ENCODE measurements at regions not wholly inside any gene's neighbourhood (a gene's known extent, or its start where the extent isn't known, plus 50 kb on each side); places are given as distances from the start of the nearest gene placed in this dataset.

GRCh38 chr5:167634432-167634831, 657.0 kb upstream of the WWC1 start:
- no peak for DNase-seq (ENCODE audit: low read depth in 2 of 2)

- DNase-seq (ENCODE audit: low read depth in 2 of 2), result no peak
Measured at GRCh38 chr5:167638816-167639215, 652.6 kb upstream of the WWC1 start.

DNA sequence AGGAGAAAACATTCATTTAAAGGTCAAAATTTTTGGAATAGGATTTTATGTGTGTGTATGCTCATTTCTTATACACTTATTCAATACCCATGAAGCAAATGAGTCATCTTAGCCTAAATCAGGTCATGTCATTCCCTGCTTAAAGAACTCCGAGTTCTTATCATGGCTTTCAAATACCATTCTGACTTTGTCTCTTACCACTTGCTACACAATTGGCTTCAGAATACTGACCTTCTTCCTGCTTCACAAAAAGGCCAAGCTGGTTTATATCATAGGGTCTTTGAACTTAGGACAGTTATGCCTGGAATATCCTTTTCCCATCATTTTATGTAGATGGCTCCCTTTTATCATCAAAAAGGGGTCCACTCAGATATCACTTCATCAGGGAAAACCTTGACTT, 652.2 kb upstream of the WWC1 start:
- no peak for DNase-seq (ENCODE audit: low read depth in 2 of 2)

GRCh38 chr5:167639766-167640165, 651.7 kb upstream of the WWC1 start:
- no peak for DNase-seq (ENCODE audit: low read depth in 2 of 2)

DNA sequence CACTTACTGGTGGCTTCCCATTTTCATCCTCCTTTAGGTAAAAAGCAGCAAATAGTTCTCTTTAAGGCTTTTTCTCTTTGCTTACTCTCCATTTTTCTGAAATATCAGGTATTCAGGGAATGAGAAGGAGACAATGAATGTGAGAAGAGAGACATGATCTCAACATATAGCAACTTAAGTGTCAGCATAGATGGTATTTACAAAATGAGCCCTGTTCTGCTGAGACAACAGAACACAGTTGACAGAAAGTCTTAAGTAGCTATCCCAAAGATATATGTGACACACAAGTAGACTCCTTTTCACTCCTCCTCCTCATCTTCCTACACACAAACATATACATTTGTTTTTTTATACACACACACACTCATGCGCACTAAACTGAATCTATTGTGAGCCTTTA, 649.3 kb upstream of the WWC1 start:
- no peak for DNase-seq (ENCODE audit: low read depth in 2 of 2)

- no peak for DNase-seq (ENCODE audit: low read depth in 2 of 2)
Measured at GRCh38 chr5:167642779-167643517, 648.5 kb upstream of the WWC1 start.

- no peak for DNase-seq (ENCODE audit: low read depth in 2 of 2)
Measured at GRCh38 chr5:167643631-167644280, 647.7 kb upstream of the WWC1 start.

- DNase-seq (ENCODE audit: low read depth in 2 of 2), result no peak
Measured at GRCh38 chr5:167644619-167645018, 646.8 kb upstream of the WWC1 start.

DNA sequence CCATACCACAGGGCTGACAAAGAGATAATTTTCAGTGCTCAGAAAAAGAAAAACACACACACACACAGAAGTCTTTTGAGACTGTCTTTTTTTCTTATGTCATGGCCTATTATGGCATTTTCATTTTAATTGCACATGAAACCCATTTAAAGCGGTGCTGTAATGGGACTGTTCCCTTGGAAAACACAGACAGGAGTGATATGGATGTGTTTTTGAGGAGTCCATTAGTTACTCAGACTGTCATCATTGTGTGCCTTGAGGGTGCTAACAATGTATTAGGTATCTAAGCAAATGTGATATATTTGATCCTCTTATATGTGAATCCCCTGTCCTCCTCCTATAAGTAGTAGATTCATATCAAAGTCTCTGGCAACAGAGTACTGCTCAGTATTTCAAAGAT, 642.0 kb upstream of the WWC1 start:
- DNase-seq (ENCODE audit: low read depth in 2 of 2), result no peak

DNA sequence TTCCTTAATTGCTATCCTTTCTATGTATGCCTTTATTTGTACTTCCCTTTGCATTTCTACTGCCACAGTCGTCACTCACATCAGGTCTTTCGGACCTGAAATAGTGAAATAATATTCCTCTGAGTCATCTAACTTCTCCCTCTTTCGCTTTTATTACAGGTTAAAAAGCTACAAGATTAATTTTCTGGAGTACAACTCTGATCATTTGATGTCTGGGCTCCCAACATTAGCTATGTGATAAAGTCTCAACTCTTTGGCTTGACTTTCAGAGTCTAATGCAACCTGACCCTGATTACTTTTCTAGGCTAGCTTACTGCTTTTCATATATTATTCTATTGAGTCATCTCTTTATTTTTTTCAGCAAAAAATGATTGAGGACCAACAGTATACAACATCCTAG, 638.8 kb upstream of the WWC1 start:
- DNase-seq (ENCODE audit: low read depth in 2 of 2), result no peak

- DNase-seq (ENCODE audit: low read depth in 2 of 2), result no peak
Measured at GRCh38 chr5:167653645-167654106, 637.8 kb upstream of the WWC1 start.

GRCh38 chr5:167657016-167657415, 634.4 kb upstream of the WWC1 start:
- no peak for DNase-seq (ENCODE audit: low read depth in 2 of 2)

- no peak for DNase-seq (ENCODE audit: low read depth in 2 of 2)
Measured at GRCh38 chr5:167658889-167659288, 632.6 kb upstream of the WWC1 start.

GRCh38 chr5:167661605-167662004, 629.8 kb upstream of the WWC1 start:
- no peak for DNase-seq (ENCODE audit: low read depth in 2 of 2)

DNA sequence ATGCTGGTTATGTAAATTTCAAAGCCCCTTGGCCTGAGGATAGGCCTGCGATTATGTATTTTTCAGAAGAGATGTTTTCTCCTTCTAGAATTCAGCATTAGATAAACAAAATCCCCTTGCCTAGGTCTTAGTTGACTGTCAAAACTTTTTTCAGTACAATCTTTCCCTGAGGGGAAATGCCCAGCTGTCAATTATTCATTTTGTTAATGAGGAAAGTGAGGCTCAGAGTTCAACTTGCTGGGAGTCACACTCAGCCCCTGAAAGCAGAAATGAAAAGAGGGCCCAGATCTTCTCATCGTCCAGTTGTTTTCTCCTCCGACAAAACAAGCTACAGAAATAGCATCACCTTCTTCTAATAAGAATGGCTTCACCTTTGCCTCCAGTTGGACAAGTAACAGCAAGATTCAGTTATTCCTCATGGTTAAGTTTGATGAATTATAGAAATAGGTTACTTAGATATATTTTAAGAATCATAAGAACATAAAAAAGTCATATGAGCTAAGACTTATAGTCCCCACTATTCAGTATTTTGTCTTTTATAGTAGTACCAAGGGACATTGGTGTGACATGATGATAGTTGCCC, 627.1 kb upstream of the WWC1 start:
- no peak for DNase-seq (ENCODE audit: low read depth in 2 of 2)

GRCh38 chr5:167665841-167666375, 625.5 kb upstream of the WWC1 start:
- DNase-seq (ENCODE audit: low read depth in 2 of 2), result no peak

DNA sequence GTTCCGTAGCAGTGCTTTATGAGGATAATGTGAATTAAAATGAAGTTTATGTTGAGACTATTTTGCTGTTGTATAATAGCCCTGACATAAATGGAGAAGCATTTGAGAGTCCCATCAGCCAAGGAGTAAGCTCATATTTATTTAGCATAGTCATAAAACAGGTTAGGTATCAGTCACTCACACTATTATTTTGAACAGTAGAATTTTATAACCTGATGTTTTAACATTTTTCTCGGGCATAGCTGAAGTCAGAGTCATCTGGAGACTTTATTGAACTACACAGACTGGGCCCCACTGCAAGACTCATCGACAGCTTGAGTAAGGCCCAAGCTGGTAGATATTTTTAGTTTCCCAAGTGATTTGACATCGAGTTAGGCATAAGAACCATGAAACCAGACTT, 620.3 kb upstream of the WWC1 start:
- DNase-seq (ENCODE audit: low read depth in 2 of 2), result no peak

- no peak for DNase-seq (ENCODE audit: low read depth in 2 of 2)
Measured at GRCh38 chr5:167673942-167674341, 617.5 kb upstream of the WWC1 start.

DNA sequence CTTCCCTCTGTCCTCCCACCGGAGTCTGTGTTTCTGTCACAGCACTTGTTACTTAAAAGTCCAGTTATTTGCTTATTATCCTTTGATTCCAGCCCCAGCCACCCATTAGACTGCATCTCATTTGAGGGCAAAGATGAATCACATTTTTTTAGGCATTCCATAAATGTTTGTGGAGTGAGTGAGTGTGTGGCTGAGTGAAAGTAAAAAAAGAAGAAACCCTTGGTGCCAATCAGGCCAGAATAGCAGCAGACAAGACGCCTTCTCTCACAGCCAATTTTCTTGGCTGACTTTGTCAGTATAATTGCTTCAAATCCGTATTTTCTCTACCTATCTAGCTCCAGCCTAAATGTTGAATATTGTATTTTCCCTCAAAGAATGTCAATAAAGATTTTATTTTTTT, 613.0 kb upstream of the WWC1 start:
- no peak for DNase-seq (ENCODE audit: low read depth in 2 of 2)

DNA sequence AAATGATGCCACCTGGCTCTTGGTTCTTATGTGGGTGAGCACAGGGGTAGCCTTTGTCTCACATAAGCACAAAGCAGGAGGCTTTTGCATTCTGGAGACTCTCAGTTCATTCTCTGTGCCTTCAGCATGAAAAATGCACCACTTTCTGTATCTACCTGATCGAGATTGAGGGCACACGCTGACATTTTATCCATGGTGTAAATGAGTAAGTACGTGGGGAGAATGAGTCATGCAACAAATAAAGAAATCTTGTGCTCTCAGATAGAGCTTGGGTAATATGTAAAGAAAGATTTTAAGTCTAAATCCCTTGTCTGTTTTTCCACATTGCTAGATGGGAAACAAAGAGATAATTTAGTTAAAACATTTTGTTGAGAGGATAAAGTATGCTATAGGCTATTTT, 607.2 kb upstream of the WWC1 start:
- no peak for DNase-seq (ENCODE audit: low read depth in 2 of 2)

DNA sequence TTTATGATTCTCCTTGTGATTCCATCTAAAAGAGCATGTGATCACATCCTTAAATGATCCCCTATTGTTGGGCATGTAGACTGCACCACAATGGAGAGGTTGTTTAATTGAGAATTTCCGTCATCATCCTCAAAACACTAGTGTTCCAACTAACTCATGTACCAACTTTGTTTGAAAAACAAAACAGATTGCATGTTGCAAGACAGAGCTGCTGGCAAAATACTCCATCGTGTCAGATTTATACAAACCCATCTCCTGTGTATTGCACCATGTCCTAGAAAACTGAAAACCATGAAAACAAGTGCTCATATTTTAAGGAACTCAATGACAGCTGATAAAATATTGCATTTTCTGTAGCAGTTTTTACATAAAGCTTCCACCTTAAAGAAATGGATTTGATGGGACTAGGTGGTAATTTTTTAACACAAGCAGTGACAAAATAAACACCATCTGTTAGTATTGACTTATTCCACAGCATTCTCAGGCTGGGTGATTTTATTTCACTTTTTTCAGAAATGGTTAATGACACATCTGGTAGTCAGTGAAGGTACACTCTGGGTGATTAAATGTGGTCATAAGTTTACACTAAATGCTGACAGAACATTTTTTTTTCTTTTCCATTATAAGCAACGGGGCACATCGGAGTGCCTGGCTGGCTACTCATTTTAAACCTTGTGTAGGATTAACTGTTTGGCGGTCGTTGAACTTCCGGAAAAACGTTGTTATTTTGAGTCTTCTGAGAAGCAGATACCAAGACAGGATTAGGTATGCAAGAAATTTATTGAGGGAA, 602.9 kb upstream of the WWC1 start:
- DNase-seq (ENCODE audit: low read depth in 2 of 2), result no peak

Data from activated CD4-positive, alpha-beta T cell treated with anti-CD3 and anti-CD28 coated beads for 24 hours (primary cell).